Erythroblast (primary cell): ENCODE measurements at regions not wholly inside any gene's neighbourhood (a gene's known extent, or its start where the extent isn't known, plus 50 kb on each side); places are given as distances from the start of the nearest gene placed in this dataset.
"Not testable (repeated sequence)": the region's sequence is repeated elsewhere in the genome, so short reads cannot be mapped to it uniquely, and the experiment has no call there.

Source experiments
- GATA1 ChIP-seq: IDR thresholded peaks from 2 replicates; pipeline ENCODE4 v1.6.1; 2011; ENCODE audit warnings: low read depth, mild to moderate bottlenecking, control low read depth, low read length, moderate library complexity
- POLR2A ChIP-seq: IDR thresholded peaks from 2 replicates; pipeline ENCODE4 v1.6.1; 2011; ENCODE audit warnings: mild to moderate bottlenecking, low read length

DNA sequence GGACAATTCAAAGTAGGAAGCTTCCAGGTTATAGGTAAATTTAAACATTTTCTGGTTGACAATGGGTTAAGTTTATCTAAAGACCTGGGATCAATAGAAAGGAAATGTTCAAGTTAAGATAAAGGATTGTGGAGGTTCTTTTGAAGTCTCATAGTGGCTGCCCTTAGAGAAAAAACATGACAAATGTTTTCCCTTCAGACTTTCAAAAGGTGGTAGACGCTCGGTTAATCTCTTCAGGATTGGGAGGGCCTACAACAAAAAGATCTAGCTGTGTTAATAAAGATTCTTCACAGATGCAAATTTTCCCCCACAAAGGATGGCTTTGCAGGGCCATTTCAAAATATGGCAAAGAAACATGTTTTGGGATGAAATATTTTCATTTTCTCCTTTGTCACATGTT lies 86.6 kb upstream of the FRMD4A start:
- TF ChIP-seq POLR2A, GATA1: not testable (repeated sequence)
